CD8-positive, alpha-beta memory T cell (primary cell): ENCODE measurements at regions not wholly inside any gene's neighbourhood (a gene's known extent, or its start where the extent isn't known, plus 50 kb on each side); places are given as distances from the start of the nearest gene placed in this dataset.

Experiments used
- CTCF ChIA-PET: fragments of 350-600 bp; sonication (Branson Sonifier 250); formaldehyde crosslinking; loops from one replicate; lab custom pipeline; 2021; ENCODE audit warnings: antibody characterized with exemption; lab: Charles Lee
- POLR2A ChIA-PET: fragments of 350-600 bp; sonication (Branson Sonifier 250); formaldehyde crosslinking; loops from one replicate; lab custom pipeline; 2021; ENCODE audit warnings: antibody characterized with exemption; lab: Charles Lee
- DNase-seq, 5 donors: peaks; one replicate each; pipeline versions ENCODE4 v3.0.0 to v3.0.0-alpha.2; 2020 to 2022; ENCODE audit warnings: mixed read lengths in 1 of 5
- H3K27ac ChIP-seq: one replicate; pipeline ENCODE4 v1.7.0; 2013; ENCODE audit warnings: low read depth, mild to moderate bottlenecking, low read length, moderate library complexity
- H3K27me3 ChIP-seq: 2 replicates; pipeline ENCODE4 v1.7.0; 2013; ENCODE audit warnings: low read length, mild to moderate bottlenecking; ENCODE audit not compliant: insufficient read depth, poor library complexity, severe bottlenecking
- H3K36me3 ChIP-seq: 2 replicates; pipeline ENCODE4 v1.7.0; 2013; ENCODE audit warnings: mild to moderate bottlenecking, low read length, moderate library complexity; ENCODE audit not compliant: insufficient read depth
- H3K4me1 ChIP-seq: 2 replicates; pipeline ENCODE4 v1.7.0; 2013; ENCODE audit warnings: mild to moderate bottlenecking, low read length, moderate library complexity; ENCODE audit not compliant: insufficient read depth
- H3K4me3 ChIP-seq: 2 replicates; pipeline ENCODE4 v1.7.0; 2013; ENCODE audit warnings: mild to moderate bottlenecking, low read length
- H3K9me3 ChIP-seq: 2 replicates; pipeline ENCODE4 v1.7.0; 2013; ENCODE audit warnings: mild to moderate bottlenecking, low read length
- H3K27ac Mint-ChIP-seq, 8 donors: one replicate each; pipeline ENCODE4 v1.8.0; 2020 to 2021; ENCODE audit warnings: mixed read lengths in 8 of 8, mild to moderate bottlenecking in 6 of 8, inconsistent platforms in 3 of 8, moderate library complexity in 3 of 8
- H3K27me3 Mint-ChIP-seq, 2 donors: one replicate each; pipeline ENCODE4 v1.8.0; 2020 to 2021; ENCODE audit warnings: mixed read lengths in 2 of 2, mild to moderate bottlenecking in 1 of 2, moderate library complexity in 1 of 2
- H3K36me3 Mint-ChIP-seq, 3 donors: one replicate each; pipeline ENCODE4 v1.8.0; 2020 to 2021; ENCODE audit warnings: mixed read lengths in 3 of 3, inconsistent platforms in 1 of 3, mild to moderate bottlenecking in 1 of 3
- H3K4me1 Mint-ChIP-seq, 3 donors: one replicate each; pipeline ENCODE4 v1.8.0; 2020 to 2021; ENCODE audit warnings: mixed read lengths in 3 of 3, inconsistent platforms in 1 of 3, mild to moderate bottlenecking in 1 of 3
- H3K4me3 Mint-ChIP-seq, 7 donors: one replicate each; pipeline ENCODE4 v1.8.0; 2020 to 2021; ENCODE audit warnings: mixed read lengths in 7 of 7, mild to moderate bottlenecking in 6 of 7, moderate library complexity in 4 of 7, inconsistent platforms in 2 of 7
- H3K9me3 Mint-ChIP-seq, 5 donors: one replicate each; pipeline ENCODE4 v1.8.0; 2020 to 2022; ENCODE audit warnings: mixed read lengths in 5 of 5, mild to moderate bottlenecking in 3 of 5, moderate library complexity in 2 of 5, inconsistent platforms in 1 of 5

DNA sequence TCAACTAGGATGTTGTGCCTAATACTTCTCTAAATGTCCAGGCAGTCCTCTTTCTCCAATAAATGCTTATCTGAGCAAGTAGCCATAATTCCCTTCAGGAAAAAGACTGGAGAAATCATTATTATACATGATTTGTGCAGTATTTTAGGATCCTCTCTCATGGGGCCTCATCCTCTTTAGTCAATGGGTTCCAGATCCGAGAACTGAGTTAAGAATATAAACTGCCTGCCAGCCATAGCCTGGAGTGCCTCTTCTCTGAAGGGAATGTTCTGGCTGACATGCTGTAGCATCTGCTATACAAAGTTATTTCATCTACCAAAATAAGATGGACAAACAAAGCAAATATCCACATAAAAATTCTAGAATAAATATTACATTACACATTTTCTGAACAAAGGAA, 334.0 kb upstream of the PRMT6 start:
- POLR2A ChIA-PET, result no interaction called here
- no peak overlapping the region for H3K4me3 ChIP-seq
- H3K9me3 ChIP-seq, result no peaks in the 10 kb centered on the region
- Mint-ChIP-seq H3K36me3 (no peaks in the 10 kb centered on the region), H3K27me3 (no peaks in the 10 kb centered on the region), H3K9me3 (peaks cover 0 to 7% (median 5%) of the 10 kb centered on the region in 5 donors), H3K27ac (no peak overlapping the region), H3K4me1 (no peaks in the 10 kb centered on the region), H3K4me3 (no peak overlapping the region)
- H3K4me1 ChIP-seq, result no peaks in the 10 kb centered on the region
- no peaks in the 10 kb centered on the region for H3K36me3 ChIP-seq
- no peak for DNase-seq
- no peak overlapping the region for H3K27ac ChIP-seq
- H3K27me3 ChIP-seq, result no peaks in the 10 kb centered on the region
- CTCF ChIA-PET, result no interaction called here

DNA sequence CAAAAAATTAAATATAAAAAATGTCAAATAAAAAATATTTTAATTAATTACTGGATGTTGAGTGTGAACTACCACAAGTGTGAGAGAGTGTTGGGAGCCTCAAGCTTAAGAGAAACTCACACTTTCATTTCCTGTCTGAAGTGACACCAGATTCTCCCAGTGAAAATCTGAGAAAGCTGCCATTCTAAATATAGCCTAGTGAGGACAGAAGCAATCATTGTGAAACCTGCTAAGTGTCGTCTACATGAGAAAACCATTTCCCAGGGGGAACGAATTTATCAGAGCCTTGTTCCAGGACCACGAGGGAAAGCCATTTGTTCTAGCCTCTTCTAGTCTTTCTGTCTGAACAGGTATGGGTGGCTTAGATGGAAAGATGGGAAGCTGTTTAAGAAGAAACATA, 329.3 kb upstream of the PRMT6 start:
- CTCF ChIA-PET, result no interaction called here

DNA sequence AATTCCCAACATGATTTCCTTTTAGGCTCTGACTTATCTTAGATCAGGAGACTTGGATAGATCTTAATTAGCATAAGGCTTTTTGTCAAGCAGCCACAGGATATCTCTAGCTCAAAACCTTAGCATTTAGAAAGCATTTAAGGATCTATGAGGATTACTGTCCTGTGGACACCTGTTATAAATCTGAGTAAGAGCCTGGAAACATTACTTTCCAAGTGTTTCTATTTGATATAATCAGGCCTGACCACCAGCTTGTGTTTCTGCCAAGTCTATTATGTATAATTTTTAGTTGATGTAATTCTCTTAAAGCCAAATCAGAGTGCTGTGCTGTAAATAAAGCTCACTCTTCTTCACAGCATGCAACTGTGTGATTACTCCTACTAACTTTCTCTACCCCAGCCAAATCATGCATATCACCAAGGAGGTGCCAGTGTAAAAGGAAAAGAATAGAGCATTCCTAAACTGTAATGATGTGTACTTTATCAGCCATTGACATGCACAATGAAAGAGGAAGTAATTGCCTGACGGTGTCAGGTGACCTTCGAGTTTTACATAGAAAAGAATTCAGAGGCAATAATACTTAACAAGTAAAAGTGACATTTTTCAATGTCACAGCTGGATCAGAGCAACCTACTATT, 309.9 kb upstream of the PRMT6 start:
- H3K27ac Mint-ChIP-seq, result no peak overlapping the region
- no peak overlapping the region for H3K4me3 Mint-ChIP-seq
- H3K36me3 Mint-ChIP-seq, result no peaks in the 10 kb centered on the region
- no peak for DNase-seq
- H3K9me3 ChIP-seq, result no peaks in the 10 kb centered on the region
- H3K9me3 Mint-ChIP-seq, result peaks cover 0 to 11% (median 2%) of the 10 kb centered on the region in 5 donors
- no peaks in the 10 kb centered on the region for H3K27me3 ChIP-seq
- no peaks in the 10 kb centered on the region for H3K36me3 ChIP-seq
- no peak overlapping the region for H3K4me3 ChIP-seq
- ChIA-PET CTCF (no interaction called here), POLR2A (no interaction called here)
- H3K4me1 ChIP-seq, result no peaks in the 10 kb centered on the region
- no peaks in the 10 kb centered on the region for H3K27me3 Mint-ChIP-seq
- no peaks in the 10 kb centered on the region for H3K4me1 Mint-ChIP-seq
- H3K27ac ChIP-seq, result no peak overlapping the region

More for the DNA sequence above, 329.3 kb upstream of the PRMT6 start:
- no peak overlapping the region for H3K4me3 ChIP-seq
- POLR2A ChIA-PET, result no interaction called here
- H3K4me1 Mint-ChIP-seq, result no peaks in the 10 kb centered on the region
- no peaks in the 10 kb centered on the region for H3K36me3 Mint-ChIP-seq
- H3K27ac Mint-ChIP-seq, result no peak overlapping the region
- no peaks in the 10 kb centered on the region for H3K27me3 Mint-ChIP-seq
- H3K9me3 ChIP-seq, result no peaks in the 10 kb centered on the region
- no peaks in the 10 kb centered on the region for H3K27me3 ChIP-seq
- no peaks in the 10 kb centered on the region for H3K4me1 ChIP-seq
- no peaks in the 10 kb centered on the region for H3K36me3 ChIP-seq
- no peak overlapping the region for H3K27ac ChIP-seq
- peaks cover 0 to 17% (median 5%) of the 10 kb centered on the region in 5 donors for H3K9me3 Mint-ChIP-seq
- H3K4me3 Mint-ChIP-seq, result no peak overlapping the region
- DNase-seq, result no peak

DNA sequence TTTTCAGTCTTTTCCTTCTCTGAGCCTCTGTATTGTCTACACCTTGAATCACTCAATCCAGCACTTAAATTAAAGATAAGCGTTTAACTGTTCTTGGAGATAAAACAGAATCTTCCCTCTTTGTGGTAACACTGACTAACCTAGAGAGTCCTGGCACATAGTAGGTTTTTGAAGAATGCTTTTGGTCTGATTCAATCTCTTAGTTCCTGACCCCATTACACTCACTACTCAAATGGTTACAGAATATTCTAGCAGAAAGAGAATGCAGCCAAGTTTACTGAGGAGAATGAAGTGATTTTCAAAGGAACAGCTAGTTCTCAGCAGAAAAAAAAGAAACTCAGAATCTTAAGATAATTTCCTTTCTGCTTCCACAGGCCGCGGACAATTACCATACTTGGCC, 309.2 kb upstream of the PRMT6 start:
- Histone ChIP-seq H3K27ac (no peak overlapping the region), H3K36me3 (no peaks in the 10 kb centered on the region), H3K9me3 (no peaks in the 10 kb centered on the region), H3K4me3 (no peak overlapping the region), H3K4me1 (no peaks in the 10 kb centered on the region), H3K27me3 (no peaks in the 10 kb centered on the region)
- Mint-ChIP-seq H3K4me3 (no peak overlapping the region), H3K36me3 (no peaks in the 10 kb centered on the region), H3K27me3 (no peaks in the 10 kb centered on the region), H3K9me3 (peaks cover 0 to 12% (median 2%) of the 10 kb centered on the region in 5 donors), H3K4me1 (no peaks in the 10 kb centered on the region), H3K27ac (no peak overlapping the region)
- ChIA-PET POLR2A (no interaction called here), CTCF (no interaction called here)
- DNase-seq, result no peak

DNA sequence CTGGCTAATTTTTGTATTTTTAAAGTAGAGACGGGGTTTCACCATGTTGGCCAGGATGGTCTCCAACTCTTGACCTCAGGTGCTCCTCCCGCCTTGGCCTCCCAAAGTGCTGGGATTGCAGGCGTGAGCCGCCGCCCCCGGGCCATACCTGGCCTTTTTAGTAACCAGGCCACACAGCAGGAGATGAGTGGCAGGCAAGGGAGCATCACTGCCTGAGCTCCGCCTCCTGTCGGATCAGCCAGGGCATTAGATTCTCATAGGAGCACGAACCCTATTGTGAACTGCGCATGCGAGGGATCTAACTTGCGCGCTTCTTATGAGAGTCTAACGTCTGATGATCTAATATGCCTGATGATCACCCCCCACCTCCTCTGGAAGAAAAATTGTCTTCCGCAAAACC, 308.7 kb upstream of the PRMT6 start:
- POLR2A ChIA-PET, result no interaction called here

DNA sequence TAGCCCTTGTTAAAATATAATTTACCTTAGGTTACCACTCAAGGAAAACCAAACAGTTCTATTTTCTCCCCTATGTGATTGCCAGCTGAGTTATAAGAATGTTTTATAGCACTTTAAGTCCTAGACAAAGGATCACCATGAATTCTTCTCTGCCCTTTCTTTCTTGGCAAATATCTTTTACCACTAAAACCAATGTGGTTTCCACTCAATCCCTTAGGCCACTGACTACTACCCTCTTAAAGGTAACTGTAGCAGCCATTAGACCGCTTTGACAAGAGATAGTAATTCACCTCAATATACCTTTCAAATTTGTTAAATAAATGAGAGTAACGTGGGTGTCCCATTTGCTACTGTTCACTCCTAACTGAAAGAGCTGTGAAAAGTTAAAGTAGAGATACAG, 307.9 kb upstream of the PRMT6 start:
- no peak for DNase-seq
- Histone ChIP-seq H3K4me1 (no peaks in the 10 kb centered on the region), H3K27ac (no peak overlapping the region), H3K9me3 (no peaks in the 10 kb centered on the region), H3K27me3 (no peaks in the 10 kb centered on the region), H3K36me3 (no peaks in the 10 kb centered on the region), H3K4me3 (no peak overlapping the region)
- peaks cover 0 to 11% (median 0%) of the 10 kb centered on the region in 5 donors for H3K9me3 Mint-ChIP-seq
- ChIA-PET CTCF (no interaction called here), POLR2A (no interaction called here)
- no peaks in the 10 kb centered on the region for H3K27me3 Mint-ChIP-seq
- H3K36me3 Mint-ChIP-seq, result no peaks in the 10 kb centered on the region
- H3K27ac Mint-ChIP-seq, result no peak overlapping the region
- H3K4me1 Mint-ChIP-seq, result no peaks in the 10 kb centered on the region
- H3K4me3 Mint-ChIP-seq, result no peak overlapping the region

More for the DNA sequence above, 308.7 kb upstream of the PRMT6 start:
- Histone ChIP-seq H3K4me1 (no peaks in the 10 kb centered on the region), H3K4me3 (no peak overlapping the region), H3K27me3 (no peaks in the 10 kb centered on the region), H3K9me3 (no peaks in the 10 kb centered on the region), H3K27ac (no peak overlapping the region), H3K36me3 (no peaks in the 10 kb centered on the region)
- Mint-ChIP-seq H3K27me3 (no peaks in the 10 kb centered on the region), H3K4me3 (no peak overlapping the region), H3K9me3 (peaks cover 0 to 12% (median 2%) of the 10 kb centered on the region in 5 donors), H3K27ac (no peak overlapping the region), H3K36me3 (no peaks in the 10 kb centered on the region), H3K4me1 (no peaks in the 10 kb centered on the region)
- peak in 1 of 5 donors; percentile 41 for DNase-seq
- CTCF ChIA-PET, result no interaction called here

DNA sequence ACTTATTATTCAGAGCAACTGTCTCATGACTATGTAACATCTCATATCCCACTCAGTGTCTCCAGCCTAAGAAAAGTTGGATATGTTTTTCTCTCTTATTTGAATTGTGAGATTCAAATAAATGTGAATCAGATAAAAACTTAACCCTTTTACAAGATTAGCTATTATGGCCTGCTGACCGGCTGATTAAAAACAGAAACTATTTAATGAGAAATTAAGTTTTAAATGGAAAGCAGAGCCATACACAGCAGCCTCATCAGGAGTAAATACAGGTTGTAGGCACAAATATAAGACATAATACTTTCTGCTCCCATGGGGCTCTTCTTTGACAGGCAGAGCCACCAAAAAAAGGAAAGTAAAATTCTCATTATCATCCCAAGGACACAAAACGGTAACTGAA, 307.0 kb upstream of the PRMT6 start:
- H3K9me3 ChIP-seq, result no peaks in the 10 kb centered on the region
- no peaks in the 10 kb centered on the region for H3K4me1 ChIP-seq
- Mint-ChIP-seq H3K4me1 (no peaks in the 10 kb centered on the region), H3K27ac (no peak overlapping the region), H3K4me3 (no peak overlapping the region), H3K27me3 (no peaks in the 10 kb centered on the region), H3K36me3 (no peaks in the 10 kb centered on the region), H3K9me3 (peaks cover 0 to 20% (median 0%) of the 10 kb centered on the region in 5 donors)
- ChIA-PET POLR2A (no interaction called here), CTCF (no interaction called here)
- no peak overlapping the region for H3K4me3 ChIP-seq
- no peak for DNase-seq
- no peaks in the 10 kb centered on the region for H3K27me3 ChIP-seq
- no peak overlapping the region for H3K27ac ChIP-seq
- no peaks in the 10 kb centered on the region for H3K36me3 ChIP-seq

DNA sequence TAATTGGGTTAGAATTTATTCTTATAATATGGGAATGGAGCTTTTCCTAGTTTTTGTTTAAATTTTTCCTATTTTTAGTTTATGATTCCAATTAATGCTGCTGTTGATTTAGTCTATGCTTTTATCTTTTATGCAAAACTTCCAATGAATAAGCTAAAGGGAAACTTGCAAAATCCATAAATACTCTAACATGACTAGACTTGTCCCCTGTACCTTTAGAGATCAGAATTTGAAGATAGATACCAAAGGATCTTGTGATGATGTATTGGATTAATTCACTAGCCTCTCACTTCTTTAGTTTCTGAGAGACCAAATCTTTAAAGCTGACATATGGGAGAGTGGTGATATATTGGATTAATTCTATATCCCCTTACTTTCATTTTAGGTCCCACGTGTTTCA, 306.6 kb upstream of the PRMT6 start:
- Histone ChIP-seq H3K27ac (no peak overlapping the region), H3K36me3 (no peaks in the 10 kb centered on the region), H3K4me1 (no peaks in the 10 kb centered on the region), H3K27me3 (no peaks in the 10 kb centered on the region), H3K9me3 (no peaks in the 10 kb centered on the region), H3K4me3 (no peak overlapping the region)
- Mint-ChIP-seq H3K4me1 (no peaks in the 10 kb centered on the region), H3K36me3 (no peaks in the 10 kb centered on the region), H3K27ac (no peak overlapping the region), H3K27me3 (no peaks in the 10 kb centered on the region), H3K4me3 (no peak overlapping the region), H3K9me3 (peaks cover 0 to 20% (median 0%) of the 10 kb centered on the region in 5 donors)
- CTCF ChIA-PET, result no interaction called here
- no peak for DNase-seq
- POLR2A ChIA-PET, result no interaction called here
